AG20443 (cell line): ENCODE measurements at regions not wholly inside any gene's neighbourhood (a gene's known extent, or its start where the extent isn't known, plus 50 kb on each side); places are given as distances from the start of the nearest gene placed in this dataset.

Experiments used
- DNase-seq: peaks from one replicate; pipeline ENCODE4 v3.0.0; 2012; ENCODE audit warnings: low spot score, mixed read lengths

DNA sequence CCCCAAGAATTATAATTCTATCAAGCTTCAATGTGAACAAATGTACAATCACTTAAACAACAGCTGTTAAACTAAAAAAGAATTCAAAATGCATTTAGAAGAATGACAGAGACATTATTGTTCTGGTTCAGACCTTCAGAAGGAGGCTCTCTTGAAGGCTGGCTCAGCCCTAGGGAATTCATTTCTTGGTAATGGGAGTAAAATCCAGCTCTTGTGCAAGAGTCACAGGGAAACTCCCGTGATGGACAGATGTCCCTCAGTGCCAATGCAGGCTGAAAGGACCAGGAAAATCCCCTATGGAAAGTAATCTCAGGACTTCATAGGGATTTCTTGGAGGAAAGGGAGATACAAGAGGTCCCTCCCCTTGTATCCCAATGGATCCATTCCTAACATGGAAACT lies 149.9 kb upstream of the STT3B start:
- no peak for DNase-seq

GRCh38 chr3:31384117-31384516 lies 148.6 kb upstream of the STT3B start:
- no peak for DNase-seq

- DNase-seq: no peak
These were observed 142.8 kb upstream of the STT3B start for GRCh38 chr3:31389939-31390338.

DNA sequence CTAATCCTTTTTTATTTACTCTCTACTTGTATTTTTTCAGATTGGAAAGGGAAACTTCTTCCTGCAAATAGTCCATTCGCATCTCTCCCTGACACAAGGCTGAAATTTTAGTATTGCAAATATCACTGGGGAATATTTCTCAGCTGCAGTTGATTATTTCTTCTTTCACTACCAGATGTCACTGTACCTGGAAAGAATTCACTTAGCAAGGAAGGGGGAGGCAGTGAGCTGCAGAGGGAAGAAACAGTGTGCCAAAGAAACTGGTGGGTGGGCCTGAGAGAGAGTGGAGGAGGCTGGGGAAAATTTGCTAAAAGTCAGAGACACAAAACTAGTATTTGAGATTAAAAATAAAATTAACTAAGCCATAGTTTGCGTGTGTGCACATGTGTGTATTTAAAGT lies 142.3 kb upstream of the STT3B start:
- no peak for DNase-seq

DNA sequence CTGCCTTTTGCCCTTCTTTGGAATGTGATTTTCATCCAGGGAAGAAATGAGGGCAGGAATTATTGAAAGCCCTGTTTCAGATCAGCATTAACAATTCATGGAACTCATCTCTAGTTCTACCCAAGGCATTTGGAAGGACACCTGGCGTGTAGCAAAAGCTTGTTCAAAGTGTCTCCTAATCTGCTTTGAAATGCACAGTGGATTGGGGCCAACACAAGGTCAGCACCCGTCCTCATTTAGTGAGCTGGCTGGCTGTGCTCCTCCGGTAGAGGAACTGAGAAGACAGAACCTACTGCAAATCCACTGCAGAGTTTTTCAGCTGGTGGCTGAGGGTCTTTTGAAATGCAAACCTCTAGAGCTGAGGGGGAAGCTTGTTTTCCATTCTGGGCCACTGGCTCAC lies 141.6 kb upstream of the STT3B start:
- no peak for DNase-seq

GRCh38 chr3:31392568-31392967 lies 140.2 kb upstream of the STT3B start:
- DNase-seq: no peak

- DNase-seq: no peak
These were observed 133.5 kb upstream of the STT3B start for GRCh38 chr3:31399271-31399670.

GRCh38 chr3:31402117-31402516 lies 130.6 kb upstream of the STT3B start:
- no peak for DNase-seq

GRCh38 chr3:31403197-31403596 lies 129.5 kb upstream of the STT3B start:
- DNase-seq: no peak

DNA sequence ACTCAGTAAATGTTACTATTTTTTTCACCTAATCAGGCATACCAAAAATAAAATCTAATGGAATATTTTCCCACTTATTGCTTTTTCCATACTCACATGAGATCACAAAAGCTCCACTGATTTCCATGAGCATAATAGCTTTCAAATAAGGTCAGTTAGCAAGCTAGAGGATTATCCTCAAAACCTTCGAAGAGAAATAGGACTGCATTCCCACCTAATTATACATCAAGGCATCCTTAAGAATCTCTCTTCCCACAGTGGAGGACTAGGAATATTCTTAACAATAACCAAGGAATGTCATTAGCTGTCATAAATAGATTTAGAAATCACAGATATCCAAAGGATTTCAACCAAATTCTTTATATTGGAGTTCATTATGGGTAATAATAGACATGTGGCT lies 127.9 kb upstream of the STT3B start:
- no peak for DNase-seq

GRCh38 chr3:31405515-31405914 lies 127.2 kb upstream of the STT3B start:
- no peak for DNase-seq

GRCh38 chr3:31406896-31407295 lies 125.8 kb upstream of the STT3B start:
- no peak for DNase-seq

GRCh38 chr3:31407665-31408064 lies 125.1 kb upstream of the STT3B start:
- DNase-seq: peak; percentile 35

DNA sequence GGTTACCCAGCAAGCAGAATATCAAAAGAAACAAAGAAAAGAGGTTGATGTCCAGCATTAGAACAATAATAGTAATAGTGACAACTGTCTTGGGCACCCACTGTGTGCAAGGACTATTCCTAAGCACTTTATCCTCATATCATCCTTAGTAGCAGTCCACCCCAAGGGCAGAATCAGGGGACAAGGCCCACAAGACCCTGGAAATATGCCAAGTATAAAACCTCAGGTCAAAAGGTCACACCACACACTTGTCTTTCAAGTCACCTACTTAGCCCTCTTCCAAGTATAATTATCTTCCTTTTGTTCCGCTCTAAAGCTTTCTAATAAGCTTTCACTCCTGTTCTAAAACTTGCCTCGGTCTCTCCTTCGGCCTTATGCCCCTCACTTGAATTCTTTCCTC lies 124.0 kb upstream of the STT3B start:
- DNase-seq: no peak

- DNase-seq: no peak
These were observed 123.3 kb upstream of the STT3B start for GRCh38 chr3:31409389-31409788.

DNA sequence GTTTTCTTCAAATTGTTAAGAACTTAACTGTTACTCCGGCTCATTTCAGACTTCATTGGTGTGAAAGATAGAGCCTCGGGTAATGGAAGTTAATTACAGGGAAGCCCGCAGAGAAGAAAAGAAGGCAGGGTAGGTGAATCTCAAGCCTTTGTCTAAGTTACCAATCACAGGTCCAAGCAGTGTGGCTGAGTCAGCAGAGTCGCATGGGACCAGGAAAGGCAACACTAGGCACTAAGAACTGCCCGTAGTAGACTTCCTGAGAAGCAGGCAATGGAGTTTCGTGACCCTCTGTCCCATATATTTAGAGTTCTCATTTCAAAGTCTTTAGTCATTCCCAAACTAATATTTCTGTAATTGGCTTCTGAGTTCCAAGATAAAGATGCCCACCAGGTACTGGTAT lies 122.9 kb upstream of the STT3B start:
- DNase-seq: no peak

DNA sequence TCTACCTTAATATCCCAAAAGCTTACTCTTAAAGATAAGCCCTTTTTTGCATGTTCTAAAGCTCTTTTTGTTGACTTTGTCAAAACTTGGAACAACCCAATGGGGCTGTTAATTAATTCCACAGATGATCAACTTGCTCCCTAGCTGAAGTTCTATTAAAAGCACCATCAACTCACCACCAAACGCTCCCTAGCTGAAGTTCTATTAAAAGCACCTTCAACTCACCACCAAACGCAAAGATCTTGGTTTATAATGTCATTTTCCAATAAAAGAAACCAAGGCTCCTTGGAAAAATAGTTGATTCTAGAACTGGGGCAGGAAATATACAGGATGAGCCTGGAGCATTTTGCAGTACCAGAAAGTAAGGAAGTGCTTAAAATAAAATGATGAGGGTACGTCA lies 122.3 kb upstream of the STT3B start:
- DNase-seq: no peak

- peak; percentile 19 for DNase-seq
These were observed 119.9 kb upstream of the STT3B start for GRCh38 chr3:31412832-31413231.

DNA sequence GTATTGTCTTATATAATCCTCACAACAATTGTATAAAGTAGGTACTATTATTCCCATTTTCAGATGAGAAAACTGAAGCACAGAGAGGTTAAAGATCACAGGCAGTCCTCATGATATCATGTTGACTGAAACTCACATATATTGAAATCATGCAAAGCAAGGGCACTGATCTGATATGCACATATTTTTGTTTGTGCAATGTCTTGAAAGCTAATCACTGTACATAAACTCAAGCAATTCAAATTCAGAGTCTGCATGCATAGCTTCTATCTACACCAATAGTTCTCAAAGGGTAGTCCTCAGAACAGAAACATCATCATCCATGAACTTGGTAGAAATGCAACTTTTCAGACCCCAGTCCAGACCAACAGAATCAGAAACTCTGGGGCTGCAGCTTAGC lies 119.2 kb upstream of the STT3B start:
- no peak for DNase-seq

GRCh38 chr3:31416980-31417379 lies 115.7 kb upstream of the STT3B start:
- no peak for DNase-seq

DNA sequence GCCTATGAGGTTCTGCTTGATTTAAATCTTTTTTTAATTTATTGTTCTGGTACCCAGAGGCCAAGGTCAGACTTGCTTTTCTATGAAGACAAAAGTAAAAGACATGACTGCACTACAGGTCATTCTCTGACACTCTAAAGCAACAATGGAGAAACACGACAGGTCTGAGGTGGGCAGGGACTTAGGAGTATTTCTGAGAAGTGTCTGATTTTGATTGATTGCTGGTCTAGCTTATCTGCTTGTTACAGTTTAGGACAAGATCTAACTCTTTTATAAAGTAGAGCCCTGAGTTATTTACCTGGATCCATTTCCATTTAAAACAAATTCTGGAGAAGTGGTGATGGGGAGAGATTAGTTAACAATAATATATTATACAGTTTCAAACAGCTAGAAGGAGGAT lies 115.2 kb upstream of the STT3B start:
- no peak for DNase-seq

- no peak for DNase-seq
These were observed 112.4 kb upstream of the STT3B start for GRCh38 chr3:31420311-31420710.

DNA sequence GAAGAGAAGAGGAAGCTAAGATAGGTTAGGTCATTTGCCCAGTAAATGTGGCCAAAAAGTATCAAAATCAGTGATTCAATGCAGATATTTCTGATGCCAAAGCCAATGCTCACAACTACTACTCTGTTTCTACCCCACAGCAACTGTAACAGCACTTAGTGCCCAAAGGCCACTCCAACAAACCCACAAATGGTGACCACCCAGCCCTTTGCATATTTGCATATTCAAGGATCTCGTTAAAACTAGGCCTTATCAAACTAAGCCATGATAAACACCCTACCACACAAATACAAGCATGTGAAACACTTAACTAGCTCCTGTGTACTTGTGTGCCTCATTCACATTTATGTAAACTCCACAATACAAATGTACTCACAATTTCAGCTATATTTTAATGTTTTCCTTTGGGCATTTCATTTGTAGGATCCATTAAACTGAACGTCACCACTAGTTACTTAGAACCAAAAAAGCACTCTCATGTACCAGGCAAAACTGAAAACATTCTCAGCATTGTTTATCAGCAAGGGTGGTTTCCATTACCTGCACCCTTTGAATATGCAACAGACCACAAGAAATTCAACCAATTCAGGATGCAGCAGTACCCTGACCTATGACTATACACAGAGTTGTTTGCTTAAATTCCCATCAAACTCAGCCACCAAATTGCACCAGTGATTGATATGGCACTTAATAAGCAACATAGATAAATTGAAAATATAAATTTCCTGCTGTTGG lies 111.2 kb upstream of the STT3B start:
- DNase-seq: no peak

GRCh38 chr3:31422237-31422636 lies 110.5 kb upstream of the STT3B start:
- no peak for DNase-seq

DNA sequence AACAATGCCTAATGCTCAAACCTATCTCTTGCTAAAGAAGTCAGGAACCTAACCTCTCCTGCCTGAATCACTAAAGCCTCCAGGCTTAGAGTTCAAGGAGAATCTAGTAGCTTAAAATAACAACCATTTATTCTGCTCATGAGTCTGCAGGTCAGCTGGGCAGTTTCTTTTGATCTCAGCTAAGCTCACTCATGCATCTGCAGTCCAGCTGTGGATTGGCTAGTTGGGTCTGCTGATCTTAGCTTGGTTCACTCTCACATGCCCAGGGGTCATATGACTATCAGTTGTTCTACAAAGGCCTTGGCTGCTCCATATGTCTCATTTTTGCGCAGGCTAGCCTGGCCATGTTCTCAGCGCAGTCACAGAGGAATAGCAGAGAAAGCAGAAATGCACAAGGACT lies 109.2 kb upstream of the STT3B start:
- DNase-seq: peak; percentile 12
